GM19468 (cell line): ENCODE measurements at regions not wholly inside any gene's neighbourhood (a gene's known extent, or its start where the extent isn't known, plus 50 kb on each side); places are given as distances from the start of the nearest gene placed in this dataset.

ENCODE experiments used
- ATAC-seq: cut with Tn5 transposase; IDR thresholded peaks from one replicate; pipeline ENCODE4 v1.9.1; 2021; ENCODE audit warnings: mild to moderate bottlenecking, moderate library complexity, moderate number of reproducible peaks; ENCODE audit not compliant: unreplicated experiment; ENCODE audit errors: extremely low read depth

DNA sequence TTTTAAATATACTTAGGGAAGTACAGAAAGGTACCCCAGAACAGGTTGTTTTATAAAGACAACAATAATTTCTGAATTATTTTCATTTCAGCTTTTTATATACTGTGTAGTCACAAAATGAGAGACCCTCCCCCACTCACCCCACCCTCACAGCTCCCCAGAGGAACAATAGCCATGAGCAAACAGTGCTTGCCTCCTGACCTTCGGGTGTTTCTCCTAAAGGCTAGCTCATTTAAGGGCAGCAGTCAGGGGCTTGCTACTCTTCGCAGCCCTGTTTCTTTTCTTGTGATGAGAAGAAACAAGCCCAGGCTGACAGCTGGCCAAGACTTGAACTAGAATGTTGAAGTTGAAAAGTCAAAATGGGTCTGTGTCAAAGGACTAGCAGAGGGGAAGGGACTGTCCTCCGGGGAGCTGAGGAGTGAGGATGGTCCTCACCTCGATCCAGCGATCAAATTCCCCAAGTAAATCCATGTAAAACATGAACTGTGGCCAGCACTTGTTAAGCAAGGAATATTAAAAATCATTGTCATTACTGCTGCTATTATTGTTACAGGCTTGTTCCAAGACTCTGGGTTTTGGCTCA is 133.8 kb upstream of the ARHGAP5 start:
- ATAC-seq: no peak

DNA sequence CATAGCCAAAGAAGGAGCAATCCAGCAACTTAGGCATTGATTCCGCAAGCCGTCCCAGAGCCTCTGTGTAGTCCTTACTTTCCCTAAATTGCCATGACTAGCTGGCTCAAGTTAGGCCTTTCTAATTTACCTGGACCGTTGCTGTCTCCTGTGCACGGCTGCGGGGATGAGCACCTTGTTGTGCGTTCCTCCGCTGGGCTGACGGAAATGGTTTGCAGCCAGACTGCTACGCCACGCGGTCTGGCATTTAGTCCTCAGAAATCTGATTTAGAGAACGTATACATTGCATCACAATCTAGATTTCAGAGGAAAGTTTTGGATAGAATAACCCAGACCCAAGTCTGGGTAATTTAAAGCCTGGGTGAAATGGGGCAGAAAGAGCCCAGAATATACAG is 133.2 kb upstream of the ARHGAP5 start:
- no peak for ATAC-seq

DNA sequence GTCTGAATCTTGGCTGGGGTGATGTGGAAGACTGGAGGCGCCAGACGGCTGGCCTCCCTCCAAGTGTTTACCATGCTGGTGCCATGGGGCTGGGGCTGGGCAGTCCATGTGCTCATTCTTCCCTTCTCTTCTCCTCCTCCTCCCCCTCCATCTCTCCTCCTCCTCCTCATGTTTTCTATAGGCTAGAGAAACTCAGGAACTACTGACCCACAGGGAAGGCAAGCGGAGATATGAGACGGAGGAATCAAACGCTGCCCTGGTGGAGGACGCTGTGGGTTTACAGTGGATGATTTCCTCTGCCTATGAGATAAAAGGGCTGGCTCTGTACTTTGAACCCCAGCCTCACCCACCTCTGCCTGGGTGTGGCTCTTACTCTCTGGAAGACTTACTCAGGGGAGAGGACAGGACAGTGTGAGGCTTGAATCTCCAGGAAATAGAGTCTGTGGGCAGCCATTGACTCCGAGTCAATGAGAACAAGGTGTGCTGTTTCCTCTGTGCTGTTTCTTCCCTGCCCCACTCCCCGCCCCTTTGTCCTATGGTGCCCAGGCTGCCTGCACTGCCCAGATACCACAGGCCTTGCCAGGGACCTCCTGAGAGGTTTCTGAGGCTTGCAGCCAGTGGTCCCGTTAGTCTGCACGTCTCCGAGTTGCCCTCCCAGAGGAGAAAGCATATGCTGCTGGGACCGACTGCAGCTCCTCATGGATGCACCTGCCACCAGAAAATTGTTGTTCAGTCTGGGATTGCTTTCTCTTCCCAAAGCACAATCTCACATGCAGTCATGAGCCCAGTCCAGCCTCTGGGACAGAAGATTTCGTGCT is 132.6 kb upstream of the ARHGAP5 start:
- no peak for ATAC-seq

DNA sequence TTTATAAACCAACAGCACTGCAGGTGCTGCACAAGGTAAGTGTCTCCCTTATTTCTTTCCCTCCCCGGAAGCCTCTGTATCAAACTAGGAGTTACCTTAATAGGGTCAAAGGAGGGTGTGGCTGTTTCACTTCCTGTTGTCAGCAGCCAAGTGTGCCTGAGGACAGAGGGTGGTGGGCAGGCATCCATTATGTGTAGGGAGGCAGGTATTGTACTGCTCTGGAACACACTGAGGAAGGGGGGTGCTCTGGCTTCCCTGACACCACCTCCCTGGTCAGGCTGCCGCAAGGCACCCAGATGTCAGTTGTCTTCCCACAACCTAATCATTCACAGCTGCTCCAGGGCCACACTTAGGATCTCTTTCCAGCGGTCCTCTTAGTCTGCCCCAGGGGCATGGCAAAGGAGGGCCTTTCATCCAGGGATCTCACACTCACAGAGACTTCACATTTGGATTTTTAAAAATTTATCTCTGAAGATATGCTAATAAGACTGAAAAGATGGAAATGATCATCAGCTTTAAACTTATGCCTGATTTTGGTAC is 132.0 kb upstream of the ARHGAP5 start:
- no peak for ATAC-seq

DNA sequence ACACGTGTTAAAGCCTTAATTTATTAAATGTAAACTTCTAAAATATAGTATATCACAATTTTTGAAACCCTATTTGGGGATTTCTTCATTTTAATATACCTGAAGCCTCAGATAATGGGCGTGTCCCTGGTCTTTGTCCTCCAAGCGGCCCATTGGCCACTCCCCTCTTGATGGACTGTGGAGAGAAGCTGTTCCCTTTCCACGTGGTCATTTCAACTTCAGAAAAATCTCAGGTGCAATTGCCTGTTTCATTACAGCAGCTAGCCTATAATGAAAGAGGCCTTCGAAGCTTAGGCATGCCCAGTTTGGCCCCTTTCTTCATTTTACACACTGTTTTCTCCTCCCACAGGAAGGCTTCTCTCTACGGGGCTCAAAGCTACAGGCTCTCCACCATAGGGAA is 131.4 kb upstream of the ARHGAP5 start:
- no peak for ATAC-seq

DNA sequence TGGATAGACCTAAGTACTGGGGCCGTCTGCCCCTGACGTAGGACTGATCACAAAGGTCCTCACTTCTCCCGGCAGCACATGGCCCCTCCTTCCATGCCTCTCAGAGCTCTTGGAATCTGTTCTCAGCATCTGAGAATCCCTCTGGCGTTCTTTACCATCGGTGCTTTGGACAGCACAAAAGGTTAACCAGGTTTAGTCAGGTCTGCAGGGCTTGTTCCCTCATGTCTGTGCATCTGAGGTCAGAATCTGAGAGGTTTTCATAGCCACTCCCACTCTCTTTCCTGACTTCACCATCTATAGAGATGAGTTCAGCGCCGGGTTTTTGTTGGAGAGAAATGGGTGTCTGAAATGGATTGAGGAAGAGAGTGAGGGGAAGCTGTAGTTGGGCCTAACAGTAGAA is 130.0 kb upstream of the ARHGAP5 start:
- no peak for ATAC-seq

DNA sequence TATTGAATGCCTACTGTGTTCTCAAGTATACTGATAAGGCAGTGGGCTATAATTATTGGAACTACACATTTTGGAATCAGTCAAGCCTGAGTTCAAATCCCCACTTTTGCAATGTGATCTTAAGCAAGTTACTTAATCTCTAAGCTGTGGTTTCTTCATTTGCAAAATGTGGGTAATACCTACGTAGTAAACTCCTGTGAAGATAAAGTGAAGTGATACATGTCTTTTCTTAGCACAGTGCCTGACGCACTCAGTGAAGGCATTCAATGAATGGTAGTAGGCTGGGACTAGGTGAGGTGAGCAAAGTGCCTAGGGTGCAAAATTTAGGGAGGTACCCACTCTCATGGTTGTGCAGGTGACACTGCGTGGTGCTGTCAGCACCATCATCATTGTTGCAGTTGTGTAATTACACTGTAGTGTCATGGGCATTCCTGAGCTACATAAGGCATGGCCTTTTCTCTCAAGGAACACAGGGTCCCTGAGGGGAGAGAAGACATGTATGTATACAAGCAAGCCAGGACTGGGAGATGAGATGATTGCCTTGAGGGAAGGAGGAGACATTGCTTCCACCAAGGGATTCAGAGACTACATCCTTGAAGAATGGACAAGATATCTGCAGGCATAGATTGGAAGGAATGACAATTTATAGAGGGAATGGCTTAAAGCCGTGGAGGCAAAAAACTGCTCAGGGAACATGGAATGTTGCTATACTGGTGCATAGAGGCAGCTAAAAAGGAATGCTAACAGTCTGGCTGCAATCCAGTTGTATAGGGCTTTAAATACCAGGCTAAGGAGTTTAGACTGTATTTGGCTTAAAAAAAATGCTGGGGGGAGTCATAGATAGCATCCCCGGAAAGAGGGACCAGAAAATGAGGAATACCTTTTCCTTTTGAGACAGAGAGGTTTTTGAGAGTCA is 129.2 kb upstream of the ARHGAP5 start:
- no peak for ATAC-seq

DNA sequence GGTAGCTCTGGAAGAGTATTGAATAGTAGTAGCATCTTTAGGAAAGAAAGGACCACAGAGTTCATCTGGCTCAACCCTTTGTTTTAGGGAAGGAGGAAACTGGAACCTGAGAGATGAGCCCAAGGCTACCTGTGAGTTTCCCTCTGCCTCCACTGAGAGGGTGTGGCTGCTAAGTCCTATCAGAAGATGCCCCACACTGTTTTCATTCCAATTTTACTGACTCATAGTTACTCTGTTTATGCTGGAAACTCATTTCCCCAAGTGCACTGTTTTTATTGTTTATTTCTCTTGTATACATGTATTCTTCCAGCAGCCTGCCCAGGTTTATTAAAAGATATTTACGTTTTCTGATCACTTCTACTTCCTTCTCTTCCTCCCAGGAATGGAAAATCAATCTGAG is 127.4 kb upstream of the ARHGAP5 start:
- ATAC-seq: no peak

DNA sequence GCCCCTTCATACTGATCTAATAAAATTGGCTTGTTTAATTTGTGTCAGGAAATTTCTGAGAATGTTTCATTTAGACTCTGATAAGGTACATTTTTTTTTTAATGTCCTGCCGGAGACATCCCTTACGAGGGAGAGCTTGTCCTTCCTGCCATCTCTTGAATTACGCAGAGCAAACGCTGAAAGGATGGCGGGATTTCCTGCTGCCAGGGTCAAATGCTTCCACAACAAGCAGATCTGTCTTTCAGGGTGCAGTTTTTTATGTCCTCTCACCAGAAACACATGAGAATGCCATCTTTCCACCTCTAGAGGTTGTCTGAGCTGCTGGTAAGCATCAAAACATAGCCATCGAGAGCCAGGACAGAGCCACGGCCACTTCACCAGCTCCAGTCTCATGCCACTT is 126.8 kb upstream of the ARHGAP5 start:
- no peak for ATAC-seq

DNA sequence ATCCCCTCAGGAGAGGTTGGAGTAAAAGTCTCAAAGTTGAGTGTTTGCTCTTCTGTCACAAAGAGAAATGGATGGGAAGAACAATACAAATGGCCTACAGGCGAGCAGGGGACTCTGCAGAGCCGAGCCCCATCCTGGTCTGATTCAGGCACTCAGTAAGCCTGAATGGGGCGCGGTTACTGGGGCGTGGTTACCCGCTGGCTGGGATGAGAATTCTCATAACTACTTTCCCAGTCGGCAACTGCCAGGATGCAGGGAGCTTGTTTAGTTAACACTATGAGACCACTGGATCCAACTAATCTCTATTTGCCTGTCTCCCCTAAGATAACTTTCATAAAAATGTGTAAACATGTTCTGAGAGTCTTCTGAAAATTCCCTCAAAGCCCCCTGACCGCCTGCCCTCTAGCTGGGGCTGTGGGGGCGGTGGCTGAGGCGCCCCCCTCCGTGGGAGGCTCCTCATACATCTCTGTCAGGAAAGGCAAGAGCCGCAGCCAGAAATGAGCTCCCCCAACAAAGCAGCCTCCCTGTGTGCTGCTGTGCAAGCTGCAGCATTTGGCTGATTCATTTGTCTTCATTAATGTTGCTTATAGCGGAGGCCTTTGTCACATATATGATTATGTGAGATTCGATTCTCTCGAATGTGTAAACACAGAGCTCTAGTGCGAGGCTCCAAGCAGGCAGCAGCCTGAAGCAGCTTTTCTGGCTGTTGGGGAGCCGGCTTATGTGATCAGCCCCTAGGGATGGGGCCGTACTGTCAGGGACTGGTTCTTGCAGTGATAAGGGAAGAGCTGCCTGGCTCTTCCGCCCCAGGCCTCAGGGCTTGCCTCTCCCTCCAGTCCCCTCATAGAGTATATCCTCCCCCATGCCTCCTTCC is 126.1 kb upstream of the ARHGAP5 start:
- no peak for ATAC-seq

DNA sequence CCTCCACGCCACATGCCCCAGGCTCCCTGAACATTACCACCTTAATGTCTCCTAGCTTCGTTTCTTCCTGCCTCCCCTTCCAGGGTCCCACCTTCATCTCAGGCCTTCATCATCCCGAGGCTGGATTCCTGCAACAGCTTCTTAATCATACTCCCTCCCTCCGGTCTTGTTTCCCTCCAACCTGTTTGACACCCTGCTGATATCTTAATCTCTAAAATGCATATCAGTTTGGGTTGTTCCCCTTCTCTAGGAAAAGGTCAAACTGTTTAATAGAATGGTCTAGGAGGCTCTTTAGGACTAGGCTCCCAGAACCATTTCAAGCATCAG is 125.5 kb upstream of the ARHGAP5 start:
- ATAC-seq: no peak

DNA sequence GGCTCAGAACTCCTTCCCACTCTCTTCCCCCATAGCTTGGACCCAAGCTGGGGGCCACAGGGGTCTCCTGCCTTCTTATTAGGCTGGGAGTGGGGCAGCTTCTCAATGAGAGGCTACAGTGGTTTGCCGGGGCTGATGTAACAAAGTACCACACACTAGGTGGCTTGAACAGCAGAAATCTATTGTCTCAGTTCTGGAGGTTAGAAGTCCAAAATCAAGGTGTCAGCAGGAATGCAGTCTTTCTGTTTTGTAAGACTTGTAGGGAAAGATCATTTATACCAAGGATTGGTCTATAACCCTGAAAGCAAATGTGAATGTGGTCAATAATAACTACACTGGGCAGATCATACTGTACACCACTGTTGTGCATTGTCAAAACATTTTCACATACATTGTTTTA is 124.5 kb upstream of the ARHGAP5 start:
- ATAC-seq: no peak

DNA sequence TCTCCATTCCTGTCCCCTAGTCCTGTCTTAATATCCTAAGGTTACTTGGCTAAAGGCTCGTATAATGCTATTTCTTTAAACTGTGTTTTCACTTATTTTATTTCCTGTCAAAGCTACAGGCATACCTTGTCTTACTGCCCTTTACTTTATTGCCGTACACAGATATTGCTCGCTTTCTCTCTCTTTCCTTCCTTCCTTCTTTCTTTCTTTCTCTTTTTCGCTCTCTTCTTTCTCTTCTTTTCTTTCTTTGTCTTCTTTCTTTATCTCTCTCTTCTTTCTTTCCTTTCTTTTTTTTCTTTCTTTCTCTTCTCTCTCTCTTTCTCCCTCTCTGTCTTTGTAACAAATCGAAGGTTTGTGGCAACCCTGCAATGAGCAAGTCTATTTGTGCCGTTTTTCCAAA is 123.9 kb upstream of the ARHGAP5 start:
- ATAC-seq: no peak

DNA sequence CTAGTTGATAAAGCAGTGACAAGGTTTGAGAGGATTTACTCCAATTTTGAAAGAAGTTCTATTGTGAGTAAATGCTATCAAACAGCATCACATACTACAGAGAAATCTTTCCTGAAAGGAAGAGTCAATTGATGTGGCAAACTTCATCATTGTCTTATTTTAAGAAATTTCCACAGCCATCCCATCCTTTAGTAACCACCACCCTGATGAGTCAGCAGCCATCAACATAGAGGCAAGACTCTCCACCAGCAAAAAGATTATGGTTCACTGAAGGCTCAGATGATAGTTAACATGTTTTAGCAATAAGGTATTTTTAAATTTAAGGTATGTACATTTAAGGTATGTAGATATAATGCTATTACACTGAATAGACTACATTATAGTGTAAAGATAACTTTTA is 122.1 kb upstream of the ARHGAP5 start:
- ATAC-seq: no peak

DNA sequence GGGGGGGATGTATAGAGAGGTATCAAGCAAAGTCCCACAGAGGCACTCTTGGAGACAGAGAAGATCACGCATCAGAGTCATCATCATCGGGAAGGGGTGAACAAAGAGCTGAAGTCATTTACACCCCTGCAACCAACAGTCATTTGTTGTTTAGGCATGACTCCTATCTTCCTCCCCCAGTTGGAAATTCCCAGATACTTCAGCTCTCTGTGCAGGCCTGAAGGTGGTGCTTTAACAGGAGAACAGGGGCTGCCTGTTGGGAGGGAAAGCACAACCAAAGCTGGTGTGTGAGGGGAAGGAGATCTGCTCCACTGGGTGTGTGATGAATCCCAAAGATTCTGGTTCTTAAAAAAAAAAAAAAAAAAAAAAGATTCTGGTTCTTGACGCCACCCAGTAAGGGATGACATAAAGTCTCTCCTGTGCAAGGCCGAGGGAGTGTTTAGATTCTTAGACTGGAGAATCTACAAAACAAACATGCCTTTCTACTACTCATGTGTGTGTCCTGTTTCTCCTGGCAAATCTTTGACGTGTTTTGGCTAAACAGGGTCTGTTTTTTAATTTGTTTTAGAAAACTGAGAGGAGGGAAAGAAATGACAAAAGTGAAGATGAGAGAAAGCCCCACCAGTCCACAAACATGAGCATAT is 121.0 kb upstream of the ARHGAP5 start:
- ATAC-seq: no peak

DNA sequence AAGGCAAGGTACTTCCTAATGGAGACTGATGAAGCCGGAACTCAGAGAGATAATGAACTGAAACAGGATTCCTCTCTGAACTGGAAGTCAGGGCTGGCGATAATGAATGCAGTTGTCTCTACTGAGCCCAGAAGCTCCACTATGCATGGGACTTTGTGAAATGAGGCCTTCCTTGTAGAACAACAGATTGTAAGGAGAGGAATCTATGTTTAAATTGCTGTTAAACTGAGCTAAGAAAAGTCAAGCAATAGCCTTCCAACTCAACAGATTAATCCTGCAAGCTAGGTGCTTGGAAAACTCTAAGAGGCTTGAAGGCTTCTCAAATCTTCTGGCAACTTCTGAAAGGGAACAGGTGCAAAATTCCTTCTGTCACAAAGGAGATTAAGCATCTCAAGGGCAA is 119.5 kb upstream of the ARHGAP5 start:
- ATAC-seq: no peak

DNA sequence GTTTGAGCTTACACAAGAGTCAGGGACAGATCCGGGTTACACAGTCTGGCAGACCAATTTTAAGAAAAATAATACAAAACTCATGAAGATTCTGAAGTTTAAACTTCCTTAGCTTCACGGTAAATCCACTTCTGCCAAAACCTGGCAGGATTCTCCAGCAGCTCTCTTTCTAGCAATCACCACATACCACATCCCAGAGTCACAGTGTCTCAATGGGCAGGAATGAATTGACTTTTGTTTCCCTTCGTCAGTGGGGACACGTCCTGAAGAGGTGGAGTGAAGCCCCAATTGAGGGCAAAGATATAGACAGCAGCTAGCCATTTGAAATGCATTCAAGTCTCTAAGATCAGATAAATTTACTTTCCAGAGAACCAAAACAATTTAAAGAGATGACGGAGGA is 117.1 kb upstream of the ARHGAP5 start:
- ATAC-seq: no peak

DNA sequence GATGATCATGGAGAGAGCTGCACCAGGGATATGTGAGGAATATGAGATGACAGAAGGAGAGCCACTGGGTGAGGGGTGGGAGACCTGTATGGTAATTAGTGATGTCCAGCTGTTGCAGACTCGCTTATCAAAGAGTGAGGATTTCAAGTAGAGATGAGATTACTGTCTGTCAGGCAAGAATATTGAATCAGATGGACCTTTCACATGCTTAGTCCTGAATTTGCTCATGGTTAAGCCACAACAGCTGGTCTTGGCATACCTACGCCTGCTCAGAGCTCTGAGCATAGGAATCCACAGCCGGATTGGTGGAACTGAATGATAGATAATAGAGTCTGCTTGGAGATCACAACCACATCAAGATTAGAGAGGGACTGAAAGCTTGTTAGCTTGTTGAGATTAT is 115.2 kb upstream of the ARHGAP5 start:
- ATAC-seq: no peak

DNA sequence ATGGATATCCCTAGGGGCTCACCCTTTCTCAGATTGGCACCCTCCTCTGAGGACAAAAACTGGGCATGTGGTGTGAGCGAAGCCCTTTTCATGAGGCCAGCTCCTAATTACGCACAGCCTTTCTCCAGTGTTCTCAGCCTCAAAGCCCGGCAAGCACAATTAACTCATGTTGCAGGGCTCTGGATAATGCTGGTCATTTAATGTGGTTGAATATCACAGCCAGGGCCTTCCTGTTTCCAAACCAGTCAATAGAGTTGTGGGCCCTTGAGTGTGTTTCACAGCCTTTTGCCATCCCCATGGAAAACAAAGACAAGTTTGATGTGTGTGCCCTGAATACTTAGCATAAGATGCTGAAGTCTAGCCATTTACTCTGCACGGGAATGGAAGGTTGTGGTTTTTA is 114.2 kb upstream of the ARHGAP5 start:
- no peak for ATAC-seq

DNA sequence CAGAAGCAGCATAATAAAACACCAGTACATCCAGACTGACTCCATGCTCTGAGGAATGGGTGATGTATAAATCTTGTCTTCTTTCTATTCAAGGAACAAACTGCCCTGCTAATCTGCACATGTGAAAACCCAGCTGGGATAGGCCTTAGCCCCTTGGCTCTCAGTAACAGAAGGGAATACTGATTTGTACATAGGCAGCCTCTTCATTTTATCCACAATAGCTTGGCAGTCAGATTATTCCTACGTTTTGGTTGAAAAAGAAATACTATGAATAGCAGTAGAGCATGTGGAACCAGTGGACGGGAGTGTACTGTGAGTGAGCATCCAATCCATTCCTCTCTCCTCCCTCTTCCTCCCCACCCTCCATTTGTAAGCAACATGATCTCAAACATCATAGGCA is 113.5 kb upstream of the ARHGAP5 start:
- no peak for ATAC-seq
